NCI-H2227 treated with DMSO at 0.1 percent for 48 hours (cell line): ENCODE measurements at regions not wholly inside any gene's neighbourhood (a gene's known extent, or its start where the extent isn't known, plus 50 kb on each side); places are given as distances from the start of the nearest gene placed in this dataset.
A peak's percentile ranks its signal among the peaks of the same experiment; 100 is the strongest.
"Not testable (repeated sequence)": the region's sequence is repeated elsewhere in the genome, so short reads cannot be mapped to it uniquely, and the experiment has no call there.

Source experiments
- DNase-seq: peaks from one replicate; lab custom pipeline; 2025; lab: John Stamatoyannopoulos, UW

DNA sequence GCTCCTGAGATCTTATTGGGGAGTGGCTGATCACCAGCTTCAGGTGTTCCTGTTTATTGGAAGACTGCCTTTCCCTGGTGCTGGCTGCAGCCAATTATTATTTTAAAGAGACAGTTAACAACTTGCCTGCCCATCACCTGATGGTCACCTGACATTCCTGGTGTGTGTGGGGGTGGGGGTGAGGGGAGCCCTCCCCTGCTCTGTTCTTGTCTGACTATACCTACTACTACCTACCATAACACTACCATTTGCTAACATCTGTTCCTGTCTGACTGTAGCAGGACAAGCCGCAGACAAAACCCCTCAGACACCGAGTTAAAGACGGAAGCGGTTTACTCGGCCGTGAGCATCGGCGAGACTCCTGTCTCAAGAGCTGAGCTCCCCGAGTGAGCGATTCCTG lies 54.9 kb upstream of the NBPF3 start:
- no peak for DNase-seq

DNA sequence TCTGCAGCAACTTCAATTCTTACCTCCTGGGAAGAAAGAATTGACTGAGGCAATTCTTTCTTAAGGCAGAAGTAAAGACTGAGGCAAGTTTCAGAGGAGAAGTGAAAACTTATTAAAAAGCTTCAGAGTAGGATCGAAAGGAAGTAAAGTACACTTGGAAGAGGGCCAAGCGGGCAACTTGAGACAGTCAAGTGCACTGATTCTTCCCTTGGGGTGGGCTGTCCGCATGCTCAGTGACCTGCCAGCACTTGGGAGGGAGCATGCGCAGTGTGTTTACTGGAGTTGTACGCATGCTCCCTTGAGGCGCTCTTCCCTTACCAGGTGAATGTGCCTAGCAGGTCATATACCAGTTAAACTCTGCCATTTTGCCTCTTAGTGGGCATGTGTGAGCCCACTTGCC lies 55.3 kb upstream of the NBPF3 start:
- peak; percentile 65 for DNase-seq

DNA sequence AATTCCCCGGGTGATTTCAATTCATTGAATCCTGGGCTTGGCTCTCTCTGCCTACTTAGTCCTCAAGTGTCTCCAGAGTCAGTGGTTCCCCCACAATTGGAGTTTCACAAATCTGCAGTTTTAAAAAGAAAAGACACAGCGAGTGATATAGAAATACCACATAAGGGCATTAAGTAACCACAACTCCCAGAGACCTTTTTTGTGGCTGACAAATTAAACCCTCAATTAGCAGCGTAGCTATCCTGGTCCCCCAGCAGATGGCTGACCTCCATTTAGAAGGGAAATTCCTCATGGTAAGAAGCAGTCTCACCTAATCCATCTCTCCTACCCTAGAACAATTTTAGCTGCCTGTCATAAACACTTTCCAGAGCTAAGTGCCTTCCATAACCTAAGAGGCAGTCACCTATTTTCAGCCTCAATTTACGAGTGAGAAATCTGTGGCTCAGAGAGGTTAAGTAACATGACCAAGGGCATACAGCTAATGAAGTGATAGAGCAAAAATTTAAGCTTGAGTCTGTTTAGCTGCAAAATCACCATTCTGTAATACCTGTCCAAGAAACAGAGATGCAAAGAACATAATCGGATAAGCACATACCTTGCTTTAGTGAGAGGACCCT lies 56.0 kb upstream of the NBPF3 start:
- DNase-seq: no peak

DNA sequence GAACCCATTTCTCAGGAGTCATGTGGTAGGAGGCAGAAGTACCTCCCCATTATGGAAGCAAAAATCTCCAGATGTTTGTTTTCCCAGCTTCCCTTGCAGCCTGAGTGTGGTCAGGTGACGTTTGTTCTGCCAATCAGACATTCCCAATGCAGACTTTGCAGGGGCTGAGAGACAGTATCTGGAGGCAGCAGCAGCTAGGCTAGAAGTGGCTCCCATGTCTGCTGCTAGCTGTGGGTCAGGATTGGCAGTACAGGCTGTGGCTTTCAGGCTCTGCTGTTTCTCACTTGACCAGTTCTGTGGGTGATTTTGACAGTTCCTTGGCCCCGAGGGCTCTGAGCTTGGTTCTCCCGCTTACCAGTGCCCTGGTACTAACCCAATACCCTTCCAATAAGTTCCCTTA lies 58.6 kb upstream of the NBPF3 start:
- no peak for DNase-seq

DNA sequence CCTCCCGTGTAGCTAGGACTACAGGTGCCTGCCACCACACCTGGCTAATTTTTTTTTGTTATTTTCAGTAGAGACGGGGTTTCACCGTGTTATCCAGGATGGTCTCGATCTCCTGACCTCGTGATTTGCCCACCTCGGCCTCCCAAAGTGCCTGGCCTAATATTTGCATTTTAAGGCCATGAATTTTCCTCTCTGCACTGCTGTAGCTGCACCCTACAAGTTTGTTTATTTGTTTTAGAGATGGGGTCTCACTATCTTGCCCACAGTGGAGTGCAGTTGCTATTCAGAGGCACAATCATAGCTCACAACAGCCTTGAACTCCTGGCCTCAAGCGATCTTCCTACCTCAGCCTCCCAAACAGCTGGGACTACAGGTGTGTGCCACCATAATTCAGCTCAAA lies 59.8 kb upstream of the NBPF3 start:
- DNase-seq: not testable (repeated sequence)

DNA sequence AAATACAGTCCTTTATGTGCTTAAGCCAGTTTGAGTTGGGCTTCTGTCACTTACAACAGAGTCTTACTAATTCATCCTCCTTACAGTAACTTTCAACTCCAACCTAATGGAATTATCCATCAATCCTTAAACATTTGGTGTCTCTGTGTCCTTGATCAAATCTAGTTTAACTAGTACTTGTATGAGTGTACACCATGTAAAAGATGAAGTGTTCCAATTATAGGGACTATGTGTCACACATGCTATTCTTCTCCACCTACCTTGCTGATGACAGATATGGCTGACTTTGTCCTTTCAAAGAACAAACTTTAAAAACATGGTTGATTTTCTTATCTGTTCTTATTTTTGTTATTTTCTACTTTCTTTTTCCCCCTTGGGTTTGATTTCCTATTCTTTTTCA lies 60.4 kb upstream of the NBPF3 start:
- no peak for DNase-seq

DNA sequence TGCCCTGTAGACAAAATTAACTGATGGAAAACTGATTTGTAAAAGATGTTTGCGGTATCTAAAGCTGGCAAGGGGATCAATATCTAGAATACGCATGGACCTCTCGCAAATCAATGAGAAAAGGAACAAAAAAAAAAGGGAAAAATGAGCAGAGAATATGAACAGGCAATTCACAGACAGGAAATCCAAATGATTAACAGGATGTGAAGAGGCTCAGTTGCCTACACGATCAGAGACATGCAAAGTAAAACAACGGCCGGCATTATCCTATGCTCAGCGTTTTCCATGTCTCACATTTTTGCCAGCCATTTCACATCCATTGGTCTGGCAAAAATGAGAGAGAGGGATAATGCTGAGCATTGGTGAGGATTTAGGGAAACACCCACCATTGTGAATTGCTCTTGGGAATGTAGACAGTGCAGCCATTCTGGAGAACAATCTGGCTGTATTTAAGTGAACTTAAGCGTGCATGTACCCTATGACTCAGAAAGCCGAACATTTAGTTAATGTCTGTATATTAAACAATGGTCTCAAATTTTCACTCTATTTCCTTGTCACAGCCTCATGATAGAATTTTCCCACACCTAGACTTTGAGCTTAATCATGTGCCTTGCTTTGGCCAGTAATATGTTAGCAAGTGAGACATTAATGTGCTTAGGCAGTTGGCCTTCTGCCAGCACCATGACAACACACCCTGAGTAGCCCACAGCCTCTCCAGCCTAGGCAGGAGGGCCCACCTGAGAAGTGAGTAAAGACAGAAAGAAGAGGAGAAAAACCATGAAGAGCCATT lies 61.0 kb upstream of the NBPF3 start:
- no peak for DNase-seq

DNA sequence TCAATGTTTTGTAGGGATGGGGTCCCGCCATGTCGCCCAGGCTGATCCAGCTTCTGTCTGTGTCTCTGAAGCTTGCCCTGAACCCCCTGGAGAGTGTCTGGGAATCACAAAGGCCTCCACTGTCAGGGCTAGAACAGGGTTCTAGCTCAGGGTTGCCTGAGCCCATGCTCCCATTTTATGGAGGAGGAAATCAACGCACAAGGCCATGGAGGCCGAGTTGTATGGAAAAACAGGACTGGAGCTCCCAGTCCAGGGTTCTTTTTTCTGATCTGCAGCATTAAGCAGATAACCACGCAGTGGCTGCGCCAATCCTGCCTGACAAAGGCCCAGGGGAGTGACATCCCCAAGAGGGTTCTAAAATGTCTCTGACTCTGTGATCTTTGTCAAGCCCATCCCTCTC lies 67.6 kb upstream of the NBPF3 start:
- DNase-seq: no peak

DNA sequence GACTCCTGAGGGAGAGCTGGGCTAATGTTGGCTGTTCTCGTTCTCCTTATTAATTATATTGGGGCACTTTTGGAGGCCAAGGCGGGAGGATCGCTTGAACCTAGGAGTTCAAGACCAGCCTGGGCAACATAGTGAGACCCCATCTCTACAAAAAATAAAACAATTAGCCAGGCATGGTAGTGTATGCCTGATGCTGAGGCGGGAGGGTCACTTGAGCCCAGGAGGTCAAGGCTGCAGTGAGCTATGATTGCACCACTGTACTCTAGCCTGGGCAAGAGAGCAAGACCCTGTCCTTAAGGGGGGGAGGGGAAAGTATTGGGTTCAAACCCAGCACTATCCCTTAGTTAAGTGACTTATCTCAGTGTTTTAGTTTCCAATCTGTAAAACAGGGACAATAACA lies 70.0 kb upstream of the NBPF3 start:
- DNase-seq: no peak

DNA sequence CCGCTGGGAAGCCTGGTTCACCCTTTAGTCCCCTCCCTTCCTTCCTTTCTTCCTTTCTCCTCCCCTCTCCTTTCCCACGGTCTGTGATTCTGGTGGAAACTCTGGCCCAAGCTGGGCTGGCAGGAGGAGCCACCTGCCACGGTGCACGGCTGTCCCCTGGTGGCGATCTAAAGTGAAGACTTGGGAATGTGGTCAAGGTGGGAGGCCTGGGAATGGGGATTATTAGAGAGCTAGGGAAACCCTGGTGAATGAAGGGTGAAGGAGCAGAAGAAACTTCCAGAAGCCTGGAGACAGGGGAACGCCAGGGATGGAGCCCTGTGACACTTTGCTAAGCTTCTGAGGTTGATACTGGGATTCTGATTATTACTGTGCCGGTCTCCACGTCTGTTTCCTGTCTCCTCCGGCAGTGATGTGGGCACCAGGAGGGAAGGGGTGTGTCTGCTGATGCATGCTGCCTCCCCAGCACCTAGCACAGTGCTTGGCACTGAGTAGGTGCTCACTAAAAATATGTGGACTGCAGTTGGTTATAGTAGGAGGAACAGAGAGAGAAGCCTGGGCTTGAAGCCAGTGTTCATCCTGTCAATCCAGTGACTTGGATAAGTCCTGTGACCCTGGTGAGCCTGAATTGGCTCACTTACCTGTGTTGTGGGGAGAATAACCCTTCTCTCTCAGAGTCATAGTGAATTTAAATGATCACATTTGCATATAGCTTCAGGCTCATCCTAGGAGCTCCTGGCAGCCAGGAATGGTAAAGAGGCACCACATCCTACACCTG lies 71.2 kb upstream of the NBPF3 start:
- peak; percentile 72 for DNase-seq

DNA sequence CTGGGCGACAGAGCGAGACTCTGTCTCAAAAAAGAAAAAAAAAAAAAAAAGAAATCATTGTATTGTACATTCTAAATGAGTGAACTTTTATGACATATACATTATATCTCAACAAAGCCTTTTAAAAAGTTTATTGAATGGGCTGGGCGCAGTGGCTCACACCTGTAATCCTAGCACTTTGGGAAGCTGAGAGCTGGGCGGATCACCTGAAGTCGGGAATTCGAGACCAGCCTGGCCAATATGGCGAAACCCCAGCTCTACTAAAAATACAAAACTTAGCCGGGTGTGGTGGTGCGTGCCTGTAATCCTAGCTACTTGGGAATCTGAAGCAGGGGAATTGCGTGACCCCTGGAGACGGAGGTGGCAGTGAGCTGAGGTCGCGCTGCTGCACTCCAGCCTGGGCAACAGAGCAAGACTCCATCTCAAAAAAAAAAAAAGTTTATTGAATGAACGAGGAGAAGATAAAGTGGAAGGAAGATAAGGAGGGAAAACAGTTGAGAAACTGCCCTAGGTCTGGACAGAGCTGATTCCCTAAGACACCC lies 71.9 kb upstream of the NBPF3 start:
- not testable (repeated sequence) for DNase-seq

DNA sequence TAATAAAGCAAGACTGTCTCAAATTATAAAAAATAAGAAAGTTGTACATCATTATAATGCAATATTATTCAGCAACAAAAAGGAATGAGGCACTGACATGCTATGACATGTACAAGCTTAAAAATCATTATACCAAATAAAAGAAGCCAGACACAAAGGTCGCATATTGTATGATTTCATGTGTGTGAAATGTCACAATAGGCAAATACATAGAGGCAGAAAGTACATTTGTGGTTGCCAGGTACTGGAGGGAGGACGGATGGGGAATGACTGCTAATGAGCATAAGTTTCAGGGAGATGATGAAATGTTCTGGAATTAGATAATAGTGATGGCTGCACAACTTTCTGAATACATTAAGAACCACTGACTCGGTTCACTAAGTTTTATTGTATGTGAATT lies 73.6 kb upstream of the NBPF3 start:
- no peak for DNase-seq

DNA sequence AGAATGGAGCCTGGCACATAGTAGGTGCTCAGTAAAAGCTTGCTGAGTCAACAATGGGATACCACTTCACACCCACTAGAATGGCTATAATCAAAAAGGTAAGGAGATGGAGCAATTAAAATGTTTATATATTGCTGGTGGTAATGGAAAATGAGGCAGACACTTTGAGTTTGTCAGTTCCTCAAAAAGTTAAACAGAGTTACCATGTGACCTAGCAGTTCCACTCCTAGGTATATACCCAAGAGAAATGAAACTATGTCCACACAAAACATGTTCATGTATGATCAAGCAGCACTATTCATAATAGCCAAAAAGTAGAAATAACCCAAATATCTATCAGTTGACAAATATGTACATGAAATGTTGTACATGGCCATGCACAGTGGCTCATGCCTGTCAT lies 74.8 kb upstream of the ECE1 start:
- DNase-seq: no peak

DNA sequence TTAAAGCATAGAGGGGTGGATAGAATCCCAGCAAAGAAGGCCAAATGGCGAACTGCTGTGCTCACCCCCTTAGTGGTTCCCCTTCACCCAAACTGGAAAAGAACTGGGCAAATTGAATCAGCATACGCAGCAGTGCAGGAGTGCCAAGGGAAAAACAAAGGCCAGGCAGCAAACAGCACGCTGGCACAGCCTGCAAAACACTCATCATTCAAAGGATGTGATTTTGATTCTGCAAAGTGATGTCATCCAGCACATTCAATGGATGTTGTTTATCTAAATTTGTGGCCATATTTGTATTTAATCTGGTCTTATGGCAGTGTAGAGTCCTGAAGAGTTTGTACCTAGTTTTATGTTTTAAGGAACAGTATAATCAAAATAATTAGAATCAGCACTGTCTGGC lies 71.8 kb upstream of the ECE1 start:
- DNase-seq: no peak

DNA sequence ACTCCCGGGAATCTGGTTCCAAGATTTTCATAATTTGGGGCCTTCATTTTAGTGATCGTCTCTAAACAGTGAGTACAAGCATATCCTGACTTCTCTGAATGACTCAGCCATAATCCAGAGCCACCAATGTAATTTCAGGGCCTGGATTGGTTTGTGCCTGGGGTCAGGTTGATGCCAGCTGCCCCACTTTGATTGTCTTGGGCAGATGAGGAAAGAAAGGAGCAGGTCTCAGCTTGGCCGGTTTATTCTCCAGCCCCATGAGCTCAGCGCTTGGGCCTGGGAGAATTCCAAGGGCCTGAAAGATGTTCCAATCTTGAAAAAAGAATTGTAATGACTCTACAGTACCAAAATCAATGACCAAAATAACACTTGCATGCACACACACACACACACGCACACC lies 71.2 kb upstream of the ECE1 start:
- DNase-seq: no peak

DNA sequence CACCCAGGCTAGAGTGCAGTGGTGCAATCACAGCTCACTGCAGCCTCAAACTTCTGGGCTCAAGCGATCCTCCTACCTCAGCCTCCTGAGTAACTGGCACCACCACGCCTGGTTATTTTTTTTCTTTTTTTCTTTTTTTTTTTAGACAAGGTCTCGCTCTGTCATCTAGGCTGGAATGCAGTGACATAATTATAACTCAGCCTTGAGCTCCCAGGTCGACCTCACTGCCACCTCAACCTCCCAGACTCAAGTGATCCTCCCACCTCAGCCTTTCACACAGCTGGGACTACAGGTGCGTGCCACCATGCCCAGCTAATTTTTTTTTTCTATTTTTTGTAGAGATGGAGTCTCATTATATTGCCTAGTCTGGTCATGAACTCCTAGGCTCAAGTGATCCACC lies 66.9 kb upstream of the ECE1 start:
- DNase-seq: no peak

DNA sequence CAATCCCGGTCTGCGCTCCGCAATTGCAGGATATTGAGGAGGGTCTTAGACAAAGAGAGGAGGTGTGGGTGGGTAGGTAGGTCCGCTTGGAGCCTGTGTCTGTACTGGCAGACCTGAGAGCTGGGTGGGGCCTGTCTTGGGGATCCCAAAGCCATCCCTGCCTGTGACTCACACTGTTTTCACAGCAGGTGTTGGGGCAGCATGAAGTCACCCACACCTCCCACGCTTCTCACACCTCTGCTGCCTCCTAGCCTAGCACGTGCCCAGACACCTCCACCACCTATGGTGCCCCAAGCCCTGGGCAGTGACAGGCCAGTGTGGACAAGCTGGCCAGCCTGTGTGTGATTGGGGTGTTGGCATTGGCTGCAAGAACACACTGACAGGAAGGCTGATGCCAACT lies 65.7 kb upstream of the ECE1 start:
- no peak for DNase-seq

DNA sequence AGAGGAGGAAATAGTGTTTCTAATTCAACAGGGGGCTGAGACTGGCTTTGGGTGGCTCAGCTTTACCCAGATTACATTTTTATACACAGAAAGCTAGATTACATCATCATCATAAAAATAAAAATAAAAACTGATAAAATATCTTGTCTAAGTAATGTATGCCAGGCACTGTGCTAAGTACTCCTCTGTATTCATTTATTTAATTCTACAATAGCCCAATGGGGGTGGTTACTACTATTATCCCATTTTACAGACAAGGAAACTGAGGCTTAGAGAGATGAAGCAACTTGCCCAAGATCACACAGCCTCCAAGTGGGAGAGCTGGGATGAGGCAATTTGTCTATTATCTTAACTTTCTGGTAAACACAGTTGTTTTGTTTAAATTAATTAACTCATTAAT lies 62.3 kb upstream of the ECE1 start:
- DNase-seq: no peak

DNA sequence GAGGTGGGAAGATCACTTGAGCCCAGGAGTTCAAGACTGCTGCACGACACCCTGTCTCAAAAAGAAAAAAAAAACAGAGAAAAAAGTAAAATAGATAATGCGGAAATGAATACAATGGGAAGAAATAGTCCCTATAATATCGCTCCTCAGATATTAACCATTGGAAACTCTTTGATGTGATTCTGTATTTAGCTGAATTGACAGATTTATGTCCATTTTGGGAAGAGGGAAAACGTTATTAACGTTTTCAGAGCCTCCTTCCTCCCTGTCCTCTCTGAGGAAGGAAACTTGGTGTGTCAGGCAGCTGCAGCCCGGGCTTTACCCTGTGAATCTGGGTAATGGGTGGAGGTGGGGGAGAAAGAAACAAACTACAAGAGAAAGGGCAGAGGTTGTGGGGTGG lies 61.6 kb upstream of the ECE1 start:
- no peak for DNase-seq

DNA sequence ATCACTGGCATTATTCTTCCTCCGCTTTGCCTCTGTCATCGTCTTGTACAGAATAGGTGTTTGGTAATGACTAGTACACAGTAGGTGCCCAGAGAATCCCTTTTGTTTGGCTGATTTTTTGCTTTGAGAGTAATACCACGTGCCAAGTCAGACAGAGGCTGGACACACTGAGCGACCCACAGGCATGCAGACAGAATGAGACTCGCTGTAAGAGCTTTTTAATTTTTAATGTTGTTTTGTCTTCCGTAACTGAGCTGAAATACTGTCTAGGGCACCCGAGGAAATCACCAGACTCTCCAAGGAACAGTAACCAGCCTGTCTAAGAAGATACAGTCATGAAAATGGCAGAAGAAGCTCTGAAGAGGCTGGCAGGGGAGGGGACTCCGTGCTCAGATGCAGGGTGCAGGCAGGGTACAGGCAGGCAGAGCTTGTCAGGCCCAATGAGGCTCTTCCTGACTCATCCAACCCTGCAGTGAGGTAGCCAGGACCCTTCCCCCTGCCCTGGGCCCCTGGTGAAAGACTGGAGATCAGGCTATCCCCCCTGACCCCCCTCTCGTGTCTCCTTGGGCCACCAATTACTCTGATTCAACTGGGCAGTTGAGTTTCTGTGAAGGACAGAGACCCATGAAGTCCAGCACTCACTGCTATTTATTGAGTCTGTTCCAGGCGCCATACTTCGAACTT lies 60.1 kb upstream of the ECE1 start:
- no peak for DNase-seq

DNA sequence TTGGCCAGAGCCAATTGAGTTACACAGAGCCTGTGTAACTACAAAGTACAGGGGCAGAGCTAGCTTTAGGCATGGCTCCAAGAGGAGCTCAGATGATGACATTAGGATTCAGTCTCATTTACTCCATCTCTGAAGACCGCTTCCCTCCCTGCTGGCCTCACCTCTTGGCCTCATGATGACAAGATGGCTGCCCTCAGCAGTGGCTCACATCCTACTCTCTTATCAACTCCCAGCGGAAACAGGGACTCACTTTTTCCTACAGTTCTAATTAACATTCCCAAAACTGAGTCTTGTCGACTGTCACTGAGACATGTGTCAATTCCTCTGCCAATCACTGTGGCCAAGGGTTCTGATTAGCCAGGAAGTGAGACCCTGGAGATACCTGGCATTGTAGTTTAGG lies 59.4 kb upstream of the ECE1 start:
- no peak for DNase-seq

DNA sequence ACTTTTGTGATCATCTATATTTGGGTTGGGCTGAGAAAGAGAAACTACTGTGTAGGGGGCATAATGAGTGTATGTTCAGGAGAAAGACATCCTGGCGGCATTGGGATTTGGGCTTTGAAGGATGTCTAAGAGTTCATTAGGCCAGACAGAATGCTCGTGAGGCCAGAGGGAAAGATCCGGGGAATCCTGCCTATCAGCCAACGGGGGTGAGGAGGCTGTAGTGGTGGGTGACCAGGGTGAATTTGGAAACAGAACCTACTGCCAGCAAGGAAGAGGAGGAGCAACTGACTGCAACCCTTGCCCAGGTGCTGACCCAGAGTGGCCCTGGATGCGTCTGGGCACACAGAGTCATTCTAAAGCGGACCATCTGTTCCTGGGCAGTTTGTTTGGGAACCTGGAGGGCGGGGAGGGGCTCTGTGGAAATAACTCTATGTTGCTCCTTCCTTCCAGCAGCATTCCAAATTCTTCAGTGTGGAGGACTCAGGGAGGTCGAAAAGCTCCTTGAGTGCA lies 56.9 kb upstream of the ECE1 start:
- no peak for DNase-seq
